HG03064 (cell line): ENCODE measurements at regions not wholly inside any gene's neighbourhood (a gene's known extent, or its start where the extent isn't known, plus 50 kb on each side); places are given as distances from the start of the nearest gene placed in this dataset.
"Not testable (repeated sequence)": the region's sequence is repeated elsewhere in the genome, so short reads cannot be mapped to it uniquely, and the experiment has no call there.

Source experiments
- ATAC-seq: cut with Tn5 transposase; IDR thresholded peaks from one replicate; pipeline ENCODE4 v1.9.1; 2021; ENCODE audit warnings: low read depth; ENCODE audit not compliant: unreplicated experiment

GRCh38 chr2:82128051-82128450 lies 1823.5 kb upstream of the LRRTM1 start:
- ATAC-seq = no peak

GRCh38 chr2:82124629-82125028 lies 1820.1 kb upstream of the LRRTM1 start:
- no peak for ATAC-seq

- no peak for ATAC-seq
Observed at GRCh38 chr2:82120654-82121053, 1816.1 kb upstream of the LRRTM1 start.

GRCh38 chr2:82120115-82120514 lies 1815.6 kb upstream of the LRRTM1 start:
- no peak for ATAC-seq

GRCh38 chr2:82109418-82109817 lies 1804.9 kb upstream of the LRRTM1 start:
- ATAC-seq = no peak

- ATAC-seq = no peak
Observed at GRCh38 chr2:82098617-82099016, 1794.1 kb upstream of the LRRTM1 start.

- ATAC-seq = no peak
Observed at GRCh38 chr2:82089518-82089917, 1785.0 kb upstream of the LRRTM1 start.

GRCh38 chr2:82084679-82085392 lies 1780.3 kb upstream of the LRRTM1 start:
- no peak for ATAC-seq

GRCh38 chr2:82075875-82076274 lies 1771.3 kb upstream of the LRRTM1 start:
- ATAC-seq = no peak

GRCh38 chr2:82062463-82062862 lies 1757.9 kb upstream of the LRRTM1 start:
- ATAC-seq = no peak

GRCh38 chr2:82055846-82056245 lies 1751.3 kb upstream of the LRRTM1 start:
- no peak for ATAC-seq

- no peak for ATAC-seq
Observed at GRCh38 chr2:82043867-82044266, 1739.3 kb upstream of the LRRTM1 start.

GRCh38 chr2:82027921-82028615 lies 1723.5 kb upstream of the LRRTM1 start:
- ATAC-seq = no peak

- ATAC-seq = no peak
Observed at GRCh38 chr2:82023710-82024109, 1719.2 kb upstream of the LRRTM1 start.

GRCh38 chr2:82013641-82014040 lies 1709.1 kb upstream of the LRRTM1 start:
- no peak for ATAC-seq

- no peak for ATAC-seq
Observed at GRCh38 chr2:82007071-82007664, 1702.6 kb upstream of the LRRTM1 start.

GRCh38 chr2:82005889-82006288 lies 1701.3 kb upstream of the LRRTM1 start:
- not testable (repeated sequence) for ATAC-seq

- no peak for ATAC-seq
Observed at GRCh38 chr2:82001614-82002013, 1697.1 kb upstream of the LRRTM1 start.

GRCh38 chr2:82000606-82001005 lies 1696.1 kb upstream of the LRRTM1 start:
- no peak for ATAC-seq

- ATAC-seq = no peak
Observed at GRCh38 chr2:81996332-81996731, 1691.8 kb upstream of the LRRTM1 start.

- ATAC-seq = no peak
Observed at GRCh38 chr2:81991282-81991681, 1686.7 kb upstream of the LRRTM1 start.

GRCh38 chr2:81987370-81987769 lies 1682.8 kb upstream of the LRRTM1 start:
- no peak for ATAC-seq
